Activated gamma-delta T cell treated with Interleukin-2 at 50 U/mL for 16 hours (primary cell): ENCODE measurements at regions not wholly inside any gene's neighbourhood (a gene's known extent, or its start where the extent isn't known, plus 50 kb on each side); places are given as distances from the start of the nearest gene placed in this dataset.

Source experiments
- DNase-seq: peaks from one replicate; pipeline ENCODE4 v3.0.0-alpha.2; 2020

- no peak for DNase-seq
Observed at GRCh38 chr9:109830545-109830944, 50.5 kb downstream of the PALM2AKAP2 start.

GRCh38 chr9:109831998-109832658 lies 52.1 kb downstream of the PALM2AKAP2 start:
- no peak for DNase-seq

- DNase-seq: no peak
Observed at GRCh38 chr9:109834855-109835254, 54.9 kb downstream of the PALM2AKAP2 start.

GRCh38 chr9:109843641-109844040 lies 63.6 kb downstream of the PALM2AKAP2 start:
- DNase-seq: no peak

- no peak for DNase-seq
Observed at GRCh38 chr9:109845226-109845625, 65.2 kb downstream of the PALM2AKAP2 start.

- DNase-seq: no peak
Observed at GRCh38 chr9:109846776-109847175, 66.8 kb downstream of the PALM2AKAP2 start.

GRCh38 chr9:109852556-109852955 lies 72.6 kb downstream of the PALM2AKAP2 start:
- DNase-seq: no peak

- DNase-seq: no peak
Observed at GRCh38 chr9:109855540-109855939, 75.5 kb downstream of the PALM2AKAP2 start.

- DNase-seq: no peak
Observed at GRCh38 chr9:109856785-109857184, 76.8 kb downstream of the PALM2AKAP2 start.

GRCh38 chr9:109857336-109857735 lies 77.3 kb downstream of the PALM2AKAP2 start:
- no peak for DNase-seq

GRCh38 chr9:109859447-109859846 lies 79.4 kb downstream of the PALM2AKAP2 start:
- DNase-seq: no peak

- no peak for DNase-seq
Observed at GRCh38 chr9:109860521-109860920, 80.5 kb downstream of the PALM2AKAP2 start.

- no peak for DNase-seq
Observed at GRCh38 chr9:109861499-109861898, 81.5 kb downstream of the PALM2AKAP2 start.

GRCh38 chr9:109861918-109862317 lies 81.9 kb downstream of the PALM2AKAP2 start:
- no peak for DNase-seq

- DNase-seq: no peak
Observed at GRCh38 chr9:109862452-109862851, 82.5 kb downstream of the PALM2AKAP2 start.

GRCh38 chr9:109863961-109864360 lies 84.0 kb downstream of the PALM2AKAP2 start:
- DNase-seq: no peak

- no peak for DNase-seq
Observed at GRCh38 chr9:109865521-109865920, 85.5 kb downstream of the PALM2AKAP2 start.

GRCh38 chr9:109868207-109868606 lies 88.2 kb downstream of the PALM2AKAP2 start:
- DNase-seq: no peak

GRCh38 chr9:109868722-109869121 lies 88.7 kb downstream of the PALM2AKAP2 start:
- DNase-seq: no peak

- no peak for DNase-seq
Observed at GRCh38 chr9:109870365-109870764, 90.4 kb downstream of the PALM2AKAP2 start.

- no peak for DNase-seq
Observed at GRCh38 chr9:109872901-109873300, 92.9 kb downstream of the PALM2AKAP2 start.

GRCh38 chr9:109875495-109876129 lies 95.6 kb downstream of the PALM2AKAP2 start:
- no peak for DNase-seq

- no peak for DNase-seq
Observed at GRCh38 chr9:109880276-109881169, 100.5 kb downstream of the PALM2AKAP2 start.

GRCh38 chr9:109883623-109884022 lies 103.6 kb downstream of the PALM2AKAP2 start:
- no peak for DNase-seq
